ENCODE measurements at regions not wholly inside any gene's neighbourhood (a gene's known extent, or its start where the extent isn't known, plus 50 kb on each side); places are given as distances from the start of the nearest gene placed in this dataset.
A peak's percentile ranks its signal among the peaks of the same experiment; 100 is the strongest.
"Not testable (repeated sequence)": the region's sequence is repeated elsewhere in the genome, so short reads cannot be mapped to it uniquely, and the experiment has no call there.

DNA sequence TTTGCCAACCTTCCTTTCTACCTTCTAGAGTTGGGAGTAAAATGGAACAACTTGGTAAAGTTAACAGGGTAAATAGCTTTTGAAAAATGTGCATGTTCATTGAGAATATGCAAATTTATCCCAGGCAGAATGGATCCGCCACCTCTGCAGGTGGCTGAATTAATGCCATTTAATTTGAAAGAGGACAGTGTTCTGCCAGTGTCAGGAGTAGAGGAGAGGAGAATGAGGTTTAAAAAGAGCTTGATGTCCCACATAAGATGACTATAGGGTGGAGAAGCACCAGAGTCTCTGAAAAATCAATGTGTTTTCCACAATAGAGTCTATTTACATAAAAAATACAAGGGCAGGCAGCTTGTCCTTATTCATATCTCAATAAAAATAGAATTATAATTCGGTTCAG lies 1804.3 kb upstream of the PCDH10 start:
- DNase-seq (no peak), ATAC-seq (ENCODE audit: insufficient read depth, low read depth) (no peak)
- Histone ChIP-seq H3K9me3 (ENCODE audit: insufficient read depth, low read length, severe bottlenecking) (no peaks in the 10 kb centered on the region), H3K27me3 (ENCODE audit: insufficient read depth, low read length, poor library complexity) (no peaks in the 10 kb centered on the region), H3K27ac (ENCODE audit: low read length) (no peak overlapping the region), H3K4me1 (ENCODE audit: insufficient read depth, low read length) (no peaks in the 10 kb centered on the region), H3K9ac (ENCODE audit: low read depth, low read length) (no peak overlapping the region), H3K4me3 (ENCODE audit: low read depth in 1 of 2, low read length in 2 of 2) (no peak overlapping the region), H3K36me3 (ENCODE audit: insufficient read depth, low read length) (no peaks in the 10 kb centered on the region), H3K4me2 (ENCODE audit: insufficient read depth, low read length) (no peak overlapping the region), H4K20me1 (ENCODE audit: insufficient read depth, low read length) (no peaks in the 10 kb centered on the region), H2AFZ (ENCODE audit: low read depth, low read length) (no peak overlapping the region), H3K79me2 (ENCODE audit: insufficient read depth, low read length) (no peaks in the 10 kb centered on the region)
- TF ChIP-seq, protein P1, sequence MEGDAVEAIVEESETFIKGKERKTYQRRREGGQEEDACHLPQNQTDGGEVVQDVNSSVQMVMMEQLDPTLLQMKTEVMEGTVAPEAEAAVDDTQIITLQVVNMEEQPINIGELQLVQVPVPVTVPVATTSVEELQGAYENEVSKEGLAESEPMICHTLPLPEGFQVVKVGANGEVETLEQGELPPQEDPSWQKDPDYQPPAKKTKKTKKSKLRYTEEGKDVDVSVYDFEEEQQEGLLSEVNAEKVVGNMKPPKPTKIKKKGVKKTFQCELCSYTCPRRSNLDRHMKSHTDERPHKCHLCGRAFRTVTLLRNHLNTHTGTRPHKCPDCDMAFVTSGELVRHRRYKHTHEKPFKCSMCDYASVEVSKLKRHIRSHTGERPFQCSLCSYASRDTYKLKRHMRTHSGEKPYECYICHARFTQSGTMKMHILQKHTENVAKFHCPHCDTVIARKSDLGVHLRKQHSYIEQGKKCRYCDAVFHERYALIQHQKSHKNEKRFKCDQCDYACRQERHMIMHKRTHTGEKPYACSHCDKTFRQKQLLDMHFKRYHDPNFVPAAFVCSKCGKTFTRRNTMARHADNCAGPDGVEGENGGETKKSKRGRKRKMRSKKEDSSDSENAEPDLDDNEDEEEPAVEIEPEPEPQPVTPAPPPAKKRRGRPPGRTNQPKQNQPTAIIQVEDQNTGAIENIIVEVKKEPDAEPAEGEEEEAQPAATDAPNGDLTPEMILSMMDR (IDR thresholded peaks at IDR 0.05; ENCODE audit: borderline replicate concordance, extremely low read depth, low read length, poor library complexity, severe bottlenecking): no peak
- no peak for TF ChIP-seq EZH2 (IDR thresholded peaks at IDR 0.05; ENCODE audit: borderline replicate concordance, low read depth, low read length, severe bottlenecking)

DNA sequence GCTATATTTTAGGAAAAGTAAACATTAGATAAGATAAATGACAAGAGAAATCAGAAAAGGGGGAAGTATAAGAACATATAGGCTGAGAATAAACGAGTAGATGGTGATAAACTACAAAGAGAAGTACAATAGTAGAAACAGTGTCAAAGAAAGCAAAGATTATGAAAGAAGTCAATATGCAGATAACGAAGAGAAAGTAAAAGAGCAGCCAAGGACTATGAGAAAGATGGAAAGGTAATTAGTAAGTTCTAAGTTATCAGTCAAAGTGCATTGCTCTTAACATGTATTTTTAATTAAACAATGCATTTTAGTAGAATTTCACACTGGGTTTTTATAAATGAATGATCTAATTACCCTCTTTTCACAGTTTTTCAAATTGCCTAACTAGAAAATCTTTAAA lies 1801.3 kb upstream of the PCDH10 start:
- Histone ChIP-seq H3K9ac (ENCODE audit: low read depth, low read length) (no peak overlapping the region), H2AFZ (ENCODE audit: low read depth, low read length) (no peak overlapping the region)

GRCh38 chr4:131348263-131348662 lies 1800.8 kb upstream of the PCDH10 start:
- no peak for ATAC-seq (ENCODE audit: insufficient read depth, low read depth)
- no peaks in the 10 kb centered on the region for H3K36me3 ChIP-seq (ENCODE audit: insufficient read depth, low read length)
- H3K9me3 ChIP-seq (ENCODE audit: insufficient read depth, low read length, severe bottlenecking): no peaks in the 10 kb centered on the region
- no peak overlapping the region for H3K9ac ChIP-seq (ENCODE audit: low read depth, low read length)
- H2AFZ ChIP-seq (ENCODE audit: low read depth, low read length): 0 out of 2 replicates have a peak overlapping the region, but pooled peaks have one; percentile 2
- H3K4me2 ChIP-seq (ENCODE audit: insufficient read depth, low read length): no peak overlapping the region
- no peak overlapping the region for H3K4me3 ChIP-seq (ENCODE audit: low read depth in 1 of 2, low read length in 2 of 2)
- TF ChIP-seq EZH2 (IDR thresholded peaks at IDR 0.05; ENCODE audit: borderline replicate concordance, low read depth, low read length, severe bottlenecking): no peak
- TF ChIP-seq, protein P1 (IDR thresholded peaks at IDR 0.05; ENCODE audit: borderline replicate concordance, extremely low read depth, low read length, poor library complexity, severe bottlenecking): no peak
- H3K79me2 ChIP-seq (ENCODE audit: insufficient read depth, low read length): no peaks in the 10 kb centered on the region
- no peaks in the 10 kb centered on the region for H3K27me3 ChIP-seq (ENCODE audit: insufficient read depth, low read length, poor library complexity)
- H3K4me1 ChIP-seq (ENCODE audit: insufficient read depth, low read length): no peaks in the 10 kb centered on the region
- H4K20me1 ChIP-seq (ENCODE audit: insufficient read depth, low read length): no peaks in the 10 kb centered on the region
- H3K27ac ChIP-seq (ENCODE audit: low read length): no peak overlapping the region
- DNase-seq: no peak

More for the DNA sequence above, 1801.3 kb upstream of the PCDH10 start:
- H3K36me3 ChIP-seq (ENCODE audit: insufficient read depth, low read length): no peaks in the 10 kb centered on the region
- DNase-seq (no peak), ATAC-seq (ENCODE audit: insufficient read depth, low read depth) (no peak)
- H3K27ac ChIP-seq (ENCODE audit: low read length): no peak overlapping the region
- H3K4me3 ChIP-seq (ENCODE audit: low read depth in 1 of 2, low read length in 2 of 2): no peak overlapping the region
- no peaks in the 10 kb centered on the region for H3K27me3 ChIP-seq (ENCODE audit: insufficient read depth, low read length, poor library complexity)
- no peak overlapping the region for H3K4me2 ChIP-seq (ENCODE audit: insufficient read depth, low read length)
- no peaks in the 10 kb centered on the region for H3K4me1 ChIP-seq (ENCODE audit: insufficient read depth, low read length)
- TF ChIP-seq, protein P1 (IDR thresholded peaks at IDR 0.05; ENCODE audit: borderline replicate concordance, extremely low read depth, low read length, poor library complexity, severe bottlenecking): no peak
- TF ChIP-seq EZH2 (IDR thresholded peaks at IDR 0.05; ENCODE audit: borderline replicate concordance, low read depth, low read length, severe bottlenecking): no peak
- no peaks in the 10 kb centered on the region for H3K79me2 ChIP-seq (ENCODE audit: insufficient read depth, low read length)
- no peaks in the 10 kb centered on the region for H4K20me1 ChIP-seq (ENCODE audit: insufficient read depth, low read length)
- H3K9me3 ChIP-seq (ENCODE audit: insufficient read depth, low read length, severe bottlenecking): no peaks in the 10 kb centered on the region

GRCh38 chr4:131352371-131352770 lies 1796.7 kb upstream of the PCDH10 start:
- not testable (repeated sequence) for DNase-seq; H3K4me3 ChIP-seq (ENCODE audit: low read depth in 1 of 2, low read length in 2 of 2); H2AFZ ChIP-seq (ENCODE audit: low read depth, low read length); H3K36me3 ChIP-seq (ENCODE audit: insufficient read depth, low read length); H3K9me3 ChIP-seq (ENCODE audit: insufficient read depth, low read length, severe bottlenecking); H3K9ac ChIP-seq (ENCODE audit: low read depth, low read length); H3K79me2 ChIP-seq (ENCODE audit: insufficient read depth, low read length); H4K20me1 ChIP-seq (ENCODE audit: insufficient read depth, low read length); H3K27me3 ChIP-seq (ENCODE audit: insufficient read depth, low read length, poor library complexity); H3K4me2 ChIP-seq (ENCODE audit: insufficient read depth, low read length); ATAC-seq (ENCODE audit: insufficient read depth, low read depth); H3K4me1 ChIP-seq (ENCODE audit: insufficient read depth, low read length); H3K27ac ChIP-seq (ENCODE audit: low read length)

All from DND-41 (cell line).